ENCODE measurements at regions not wholly inside any gene's neighbourhood (a gene's known extent, or its start where the extent isn't known, plus 50 kb on each side); places are given as distances from the start of the nearest gene placed in this dataset.

DNA sequence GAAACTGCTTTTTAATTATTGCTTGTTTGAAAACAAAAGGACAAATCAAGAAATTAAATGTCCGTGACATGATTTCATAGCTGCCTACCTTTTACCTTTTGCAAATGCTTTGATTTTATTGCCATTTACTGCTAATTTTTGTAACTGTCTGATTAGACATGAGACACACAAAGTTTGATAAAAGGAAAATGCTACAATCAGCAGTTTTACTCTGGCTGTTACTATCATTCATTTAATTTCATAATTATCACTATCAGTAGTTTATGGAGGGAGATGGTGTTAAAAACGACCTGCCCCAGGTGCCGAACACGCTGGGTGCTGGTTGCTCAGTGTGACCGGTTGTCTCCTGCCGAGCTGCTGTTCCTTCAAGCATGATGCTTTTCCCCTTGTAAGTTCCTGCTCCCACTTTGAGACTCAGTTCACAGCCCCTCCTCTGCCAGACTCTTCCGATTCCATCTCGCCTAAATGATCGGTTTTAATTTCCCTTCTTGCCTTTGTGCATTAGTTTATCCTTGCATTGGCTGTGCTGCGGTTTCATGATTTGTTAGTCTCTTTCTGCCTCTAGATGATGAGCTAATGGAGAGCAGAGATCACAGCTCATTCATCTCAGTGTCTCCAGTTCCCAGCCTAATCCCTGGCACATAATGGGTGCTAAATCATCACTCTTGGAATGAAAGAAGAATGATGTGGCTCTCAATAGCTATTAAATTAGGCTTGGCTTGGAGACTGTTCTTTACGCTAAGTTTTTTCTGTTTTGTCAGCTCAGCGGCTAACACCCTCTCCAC, 110.6 kb downstream of the PFKFB3 start:
- Histone ChIP-seq H3K14ac (ENCODE audit: insufficient read length) (no peak overlapping the region), H3K9ac (replicated peaks in 1 of 4; ENCODE audit: extremely low read depth in 1 of 4, low read depth in 3 of 4, low read length in 3 of 4) (no peak overlapping the region), H3K79me1 (ENCODE audit: low read depth, low read length) (no peaks in the 10 kb centered on the region), H3K4me2 (ENCODE audit: insufficient read depth in 1 of 2, low read depth in 2 of 2, low read length in 2 of 2) (no peak overlapping the region), H3K27me3 (replicated peaks in 1 of 4; ENCODE audit: control insufficient read depth in 3 of 4, extremely low read depth in 1 of 4, insufficient read depth in 3 of 4, low read length in 3 of 4) (no peaks in the 10 kb centered on the region), H3K23me2 (ENCODE audit: low read depth, low read length) (no peaks in the 10 kb centered on the region), H2BK20ac (ENCODE audit: low read length) (no peak overlapping the region), H4K5ac (ENCODE audit: insufficient read length, low read depth, low read length) (no peak overlapping the region), H3K18ac (ENCODE audit: extremely low read depth, low read length) (no peak overlapping the region), H3K56ac (replicated peaks; ENCODE audit: insufficient read length, low read depth, low read length) (no peak overlapping the region), H3K79me2 (ENCODE audit: control insufficient read depth in 1 of 2, insufficient read depth in 2 of 2, low read length in 2 of 2) (no peaks in the 10 kb centered on the region), H2AK5ac (ENCODE audit: low read depth, low read length) (no peak overlapping the region), H2BK120ac (replicated peaks; ENCODE audit: low read depth, low read length) (no peak overlapping the region), H3K36me3 (ENCODE audit: control insufficient read depth in 2 of 4, insufficient read depth in 4 of 4, low read length in 3 of 4) (no peaks in the 10 kb centered on the region), H2BK5ac (ENCODE audit: low read depth, low read length) (no peak overlapping the region; the same call in 1 of the 2 replicates), H3K23ac (ENCODE audit: insufficient read length) (no peak overlapping the region), H2BK12ac (ENCODE audit: low read depth, low read length) (no peak overlapping the region; the same call in 1 of the 2 replicates), H3K4me1 (replicated peaks in 1 of 4; ENCODE audit: control insufficient read depth in 3 of 4, insufficient read depth in 4 of 4, low read length in 3 of 4) (no peaks in the 10 kb centered on the region; a peak in 1 of 7 replicates), H3K4ac (replicated peaks; ENCODE audit: insufficient read length, low read depth, low read length) (no peak overlapping the region), H3K27ac (ENCODE audit: low read depth, low read length) (no peak overlapping the region), H2AFZ (ENCODE audit: low read length) (no peak overlapping the region), H3K9me3 (ENCODE audit: insufficient read depth in 2 of 2, low read depth in 1 of 2, low read length in 1 of 2) (no peaks in the 10 kb centered on the region), H2BK15ac (ENCODE audit: low read length) (no peak overlapping the region), H4K20me1 (replicated peaks in 1 of 2; ENCODE audit: control insufficient read depth in 1 of 2, insufficient read depth in 2 of 2, low read length in 2 of 2) (no peaks in the 10 kb centered on the region), H4K91ac (replicated peaks; ENCODE audit: insufficient read length, low read length) (no peak overlapping the region), H3K4me3 (ENCODE audit: extremely low read depth in 1 of 4, insufficient read depth in 2 of 4, low read depth in 3 of 4, low read length in 4 of 4) (no peak overlapping the region), H4K8ac (ENCODE audit: extremely low read depth, insufficient read depth, low read length) (no peak overlapping the region)
- WGBS, 2 experiments (ENCODE audit: extremely low coverage in 1 of 2, insufficient coverage in 1 of 2, insufficient read length in 1 of 2, insufficient replicate concordance in 2 of 2, low coverage in 1 of 2, low lambda C conversion rate in 2 of 2, missing lambda C conversion rate in 1 of 2) = 89% methylated on average over 12 of the region's 12 CpGs; no CpG with 5 or more reads in 1 of the 2 experiments
- ChIA-PET CTCF (ENCODE audit: partially characterized antibody) (interaction anchor here (0.8 to 1.8 kb wide), 3 partner anchors 15 to 88 kb away, joined by 3 to 7 read pairs (median 4); no protein-coding TSS in a partner anchor), POLR2A (ENCODE audit: partially characterized antibody) (interaction anchor here (1.4 to 2.1 kb wide), 2 partner anchors 9 to 110 kb away, joined by 4 to 5 read pairs; partner anchors contain the start of gene PFKFB3)
- FAIRE-seq = no peak
- no peak for DNase-seq (ENCODE audit: low read depth in 1 of 2, low spot score in 2 of 2)
- TF ChIP-seq NANOG (IDR thresholded peaks at IDR 0.05; ENCODE audit: insufficient read depth, low read depth, low read length, poor library complexity, severe bottlenecking) (no peak), RNF2 (IDR thresholded peaks at IDR 0.05; ENCODE audit: borderline replicate concordance, low read depth, low read length, missing control alignments, poor library complexity, severe bottlenecking) (no peak), SIX5 (IDR thresholded peaks at IDR 0.05; ENCODE audit: low read depth, low read length) (no peak), SAP30 (IDR thresholded peaks at IDR 0.05; ENCODE audit: insufficient read depth, insufficient replicate concordance, low read length) (no peak), BACH1 (IDR thresholded peaks at IDR 0.05; ENCODE audit: low read length) (no peak), NRF1 (IDR thresholded peaks at IDR 0.05; ENCODE audit: low read depth, low read length) (no peak), BCL11A (IDR thresholded peaks at IDR 0.05; ENCODE audit: low read depth in 2 of 2, low read length in 2 of 2) (no peak), SIRT6 (IDR thresholded peaks at IDR 0.05; ENCODE audit: low read length) (no peak), YY1 (IDR thresholded peaks at IDR 0.05; ENCODE audit: low read depth, low read length) (no peak), HDAC6 (IDR thresholded peaks at IDR 0.05; ENCODE audit: low read depth, low read length) (no peak), ASH2L (IDR thresholded peaks at IDR 0.05; ENCODE audit: low read length) (no peak), CBX5 (IDR thresholded peaks at IDR 0.05; ENCODE audit: low read depth, low read length) (no peak), KDM4A (IDR thresholded peaks at IDR 0.05; ENCODE audit: low read depth, low read length, severe bottlenecking) (no peak)

Measured in H1 (cell line).